GM21447 (cell line): ENCODE measurements at regions not wholly inside any gene's neighbourhood (a gene's known extent, or its start where the extent isn't known, plus 50 kb on each side); places are given as distances from the start of the nearest gene placed in this dataset.
A peak's percentile ranks its signal among the peaks of the same experiment; 100 is the strongest.

ENCODE experiments used
- ATAC-seq: cut with Tn5 transposase; IDR thresholded peaks from one replicate; pipeline ENCODE4 v1.9.1; 2021; ENCODE audit not compliant: unreplicated experiment

GRCh38 chr10:116792817-116793216, 50.5 kb upstream of the HSPA12A start:
- ATAC-seq: no peak

GRCh38 chr10:116796469-116796868, 52.8 kb upstream of the ENO4 start:
- ATAC-seq: no peak

GRCh38 chr10:116796910-116797513, 52.3 kb upstream of the ENO4 start:
- ATAC-seq: peak; percentile 83

- no peak for ATAC-seq
Observed at GRCh38 chr10:116798859-116799258, 50.4 kb upstream of the ENO4 start.
